ENCODE measurements at regions not wholly inside any gene's neighbourhood (a gene's known extent, or its start where the extent isn't known, plus 50 kb on each side); places are given as distances from the start of the nearest gene placed in this dataset.
"Not testable (repeated sequence)": the region's sequence is repeated elsewhere in the genome, so short reads cannot be mapped to it uniquely, and the experiment has no call there.

DNA sequence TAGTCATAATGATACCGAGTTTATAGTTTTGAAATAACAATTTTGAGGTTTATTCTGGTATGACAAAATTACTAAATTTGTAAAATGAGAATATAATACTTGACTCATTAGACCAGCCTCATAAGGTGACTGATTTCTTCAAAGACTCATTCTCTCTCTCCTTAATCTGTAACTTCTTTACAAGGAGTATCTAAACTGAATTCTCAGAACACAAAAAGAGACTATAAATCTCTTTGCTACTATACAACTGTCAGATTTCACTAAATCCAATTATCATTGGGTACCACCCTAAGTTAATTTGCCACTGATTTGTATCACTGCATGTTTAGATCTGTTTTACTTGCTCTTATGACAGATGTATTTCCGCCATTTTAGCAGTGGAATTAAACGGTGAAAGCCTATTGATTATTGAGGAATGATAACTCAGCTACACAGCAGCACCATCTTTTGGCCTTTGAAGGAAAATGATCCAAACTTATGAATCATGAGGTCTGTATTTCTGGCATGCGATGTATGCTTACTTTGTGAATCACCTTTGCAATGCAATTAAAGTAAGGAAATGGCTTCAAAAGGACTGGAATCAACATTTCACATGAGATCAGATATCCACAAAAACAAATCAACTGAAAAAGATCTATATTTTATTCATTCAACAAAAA, 161.2 kb downstream of the RERGL start:
- peak; percentile 75 for DNase-seq
- in situ Hi-C loops (cut with HindIII; ENCODE audit: low pct_ligation_motif_present, low sequenced_read_pairs), result no loop called here
- H3K36me3 ChIP-seq (replicated peaks), result no peaks in the 10 kb centered on the region
- no peak overlapping the region for H3K4me3 ChIP-seq (ENCODE audit: low read depth, low read length)
- peak; percentile 34 for TF ChIP-seq CTCF (IDR thresholded peaks at IDR 0.05; ENCODE audit: low read depth, low read length, missing control alignments)
- H3K27ac ChIP-seq, result peak overlapping the region; percentile 48
- H3K27me3 ChIP-seq (replicated peaks), result no peaks in the 10 kb centered on the region

DNA sequence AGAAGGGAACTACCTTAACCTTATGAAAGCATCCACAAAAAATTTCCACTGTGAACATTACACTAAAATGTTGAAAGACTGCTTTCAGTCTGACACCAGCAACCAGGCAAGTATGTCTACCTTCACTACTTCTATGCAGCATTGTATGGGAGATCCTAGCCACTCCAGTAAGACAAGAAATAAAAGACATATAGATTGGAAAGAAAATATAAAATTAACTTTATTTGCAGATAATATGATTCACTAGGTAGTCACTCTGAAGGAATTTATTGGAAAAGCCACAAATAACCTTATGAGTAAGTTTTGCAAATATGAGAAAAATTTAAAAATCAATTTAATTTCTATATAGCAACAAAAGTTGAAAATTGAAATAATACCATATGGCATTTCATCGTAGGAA, 172.0 kb downstream of the RERGL start:
- H3K36me3 ChIP-seq (replicated peaks), result no peaks in the 10 kb centered on the region
- no peak overlapping the region for H3K27ac ChIP-seq
- H3K4me3 ChIP-seq (ENCODE audit: low read depth, low read length), result no peak overlapping the region
- in situ Hi-C loops (cut with HindIII; ENCODE audit: low pct_ligation_motif_present, low sequenced_read_pairs), result no loop called here
- no peak for TF ChIP-seq CTCF (IDR thresholded peaks at IDR 0.05; ENCODE audit: low read depth, low read length, missing control alignments)
- DNase-seq, result no peak
- H3K27me3 ChIP-seq (replicated peaks), result no peaks in the 10 kb centered on the region

DNA sequence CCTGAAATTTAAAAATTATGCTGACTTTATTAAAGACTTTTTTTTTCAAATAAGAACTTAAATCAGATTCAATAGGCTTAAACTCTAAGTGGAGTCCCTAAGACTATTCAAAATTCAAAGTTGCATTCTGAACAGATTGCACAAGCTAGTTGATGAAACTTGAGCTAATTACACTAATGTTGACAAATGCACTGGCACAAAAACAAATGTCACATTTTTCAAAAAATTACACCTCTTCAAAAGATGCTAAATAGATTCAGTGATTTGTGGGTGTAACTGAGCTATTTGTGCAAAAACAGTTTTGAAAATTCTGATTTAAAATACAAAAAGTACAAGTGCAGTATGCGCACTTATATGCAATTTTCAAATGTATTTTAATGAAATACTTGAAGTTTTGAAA, 205.4 kb downstream of the RERGL start:
- TF ChIP-seq CTCF (IDR thresholded peaks at IDR 0.05; ENCODE audit: low read depth, low read length, missing control alignments), result no peak
- Histone ChIP-seq H3K27me3 (replicated peaks) (no peaks in the 10 kb centered on the region), H3K4me3 (ENCODE audit: low read depth, low read length) (no peak overlapping the region), H3K36me3 (replicated peaks) (no peaks in the 10 kb centered on the region), H3K27ac (no peak overlapping the region)
- in situ Hi-C loops (cut with HindIII; ENCODE audit: low pct_ligation_motif_present, low sequenced_read_pairs), result no loop called here
- DNase-seq, result no peak

DNA sequence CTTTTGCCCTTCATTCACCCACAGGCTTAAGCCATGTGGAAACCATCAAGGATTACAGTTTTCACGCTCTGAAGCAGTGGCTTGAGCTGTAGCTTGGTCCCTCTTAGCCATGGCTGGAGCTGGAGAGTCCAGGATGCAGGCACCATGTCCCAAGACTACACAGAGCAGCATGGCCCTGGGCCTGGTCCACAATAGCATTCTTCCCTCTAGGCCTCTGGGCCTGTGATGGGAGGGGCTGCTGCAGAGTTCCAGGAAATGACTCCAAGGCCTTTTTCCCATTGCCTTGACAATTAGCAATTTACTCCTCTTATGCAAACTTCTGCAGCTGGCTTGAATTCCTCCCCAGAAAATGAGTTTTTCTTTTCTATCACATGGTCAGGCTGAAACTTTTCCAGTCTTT, 211.3 kb downstream of the RERGL start:
- Histone ChIP-seq H3K4me3 (ENCODE audit: low read depth, low read length) (no peak overlapping the region), H3K27ac (no peak overlapping the region), H3K36me3 (replicated peaks) (no peaks in the 10 kb centered on the region), H3K27me3 (replicated peaks) (no peaks in the 10 kb centered on the region)
- in situ Hi-C loops (cut with HindIII; ENCODE audit: low pct_ligation_motif_present, low sequenced_read_pairs), result no loop called here
- no peak for TF ChIP-seq CTCF (IDR thresholded peaks at IDR 0.05; ENCODE audit: low read depth, low read length, missing control alignments)
- DNase-seq, result no peak

DNA sequence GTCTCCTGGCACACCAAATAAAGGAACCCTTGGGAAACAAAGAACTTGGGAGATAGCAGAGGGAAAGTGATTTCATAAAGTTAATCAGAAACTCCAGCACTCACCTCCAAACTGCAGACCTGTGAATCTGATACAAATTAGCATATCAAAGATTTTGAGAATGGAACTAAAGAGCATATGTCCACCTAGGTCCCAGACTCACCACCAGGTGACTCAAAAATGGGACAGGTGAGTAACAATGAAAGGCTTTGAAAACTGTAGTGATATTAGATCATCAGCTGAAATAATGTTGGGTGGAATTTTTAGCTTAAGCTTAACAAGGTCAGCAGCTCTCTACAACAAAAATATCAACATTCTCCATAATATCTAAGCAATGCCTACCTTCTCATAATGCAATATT, 214.8 kb downstream of the RERGL start:
- no peaks in the 10 kb centered on the region for H3K27me3 ChIP-seq (replicated peaks)
- in situ Hi-C loops (cut with HindIII; ENCODE audit: low pct_ligation_motif_present, low sequenced_read_pairs), result no loop called here
- no peaks in the 10 kb centered on the region for H3K36me3 ChIP-seq (replicated peaks)
- no peak for DNase-seq
- no peak overlapping the region for H3K4me3 ChIP-seq (ENCODE audit: low read depth, low read length)
- H3K27ac ChIP-seq, result no peak overlapping the region
- no peak for TF ChIP-seq CTCF (IDR thresholded peaks at IDR 0.05; ENCODE audit: low read depth, low read length, missing control alignments)

DNA sequence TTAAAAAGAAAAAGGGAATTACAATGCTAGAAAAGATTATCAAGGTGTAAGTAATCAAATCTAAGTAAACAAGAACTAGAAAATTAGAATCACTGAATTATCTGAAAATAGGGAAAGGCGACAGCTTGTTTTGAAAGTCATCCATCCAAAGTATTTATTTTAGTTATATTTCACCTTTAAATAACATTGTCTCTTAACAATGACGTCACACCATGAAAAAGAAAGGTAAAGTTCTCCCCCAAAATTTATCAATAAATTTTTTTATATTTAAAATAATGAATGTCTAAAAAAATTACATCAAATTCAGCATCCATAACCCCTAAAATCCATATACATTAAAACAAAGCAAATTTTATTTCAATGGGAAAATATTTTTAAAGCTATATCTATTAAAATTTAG, 223.2 kb downstream of the RERGL start:
- Histone ChIP-seq H3K4me3 (ENCODE audit: low read depth, low read length) (no peak overlapping the region), H3K36me3 (replicated peaks) (no peaks in the 10 kb centered on the region), H3K27me3 (replicated peaks) (no peaks in the 10 kb centered on the region), H3K27ac (no peak overlapping the region)
- TF ChIP-seq CTCF (IDR thresholded peaks at IDR 0.05; ENCODE audit: low read depth, low read length, missing control alignments), result no peak
- in situ Hi-C loops (cut with HindIII; ENCODE audit: low pct_ligation_motif_present, low sequenced_read_pairs), result no loop called here
- DNase-seq, result no peak

DNA sequence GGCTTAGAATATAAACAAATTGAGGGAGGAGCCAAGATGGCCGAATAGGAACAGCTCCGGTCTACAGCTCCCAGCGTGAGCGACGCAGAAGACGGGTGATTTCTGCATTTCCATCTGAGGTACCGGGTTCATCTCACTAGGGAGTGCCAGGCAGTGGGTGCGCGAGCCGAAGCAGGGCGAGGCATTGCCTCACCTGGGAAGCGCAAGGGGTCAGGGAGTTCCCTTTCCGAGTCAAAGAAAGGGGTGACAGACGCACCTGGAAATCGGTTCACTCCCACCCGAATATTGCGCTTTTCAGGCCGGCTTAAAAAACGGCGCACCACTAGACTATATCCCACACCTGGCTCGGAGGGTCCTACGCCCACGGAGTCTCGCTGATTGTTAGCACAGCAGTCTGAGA, 234.4 kb downstream of the RERGL start:
- H3K27me3 ChIP-seq (replicated peaks); DNase-seq; H3K27ac ChIP-seq; H3K4me3 ChIP-seq (ENCODE audit: low read depth, low read length); H3K36me3 ChIP-seq (replicated peaks); in situ Hi-C loops (cut with HindIII; ENCODE audit: low pct_ligation_motif_present, low sequenced_read_pairs): not testable (repeated sequence)

Measured in brain microvascular endothelial cell (primary cell).